IMR-90 (cell line): ENCODE measurements at regions not wholly inside any gene's neighbourhood (a gene's known extent, or its start where the extent isn't known, plus 50 kb on each side); places are given as distances from the start of the nearest gene placed in this dataset.

ENCODE experiments used
- ATAC-seq: fragments of 200-7000 bp; cut with Tn5 transposase; 2 replicates; pipeline ENCODE4 v1.9.1; 2020; ENCODE audit warnings: low read depth, mild to moderate bottlenecking, moderate library complexity
- BruUV-seq: library from RNA; stranded (reverse); fragments of 400-500 nt; replicated peaks from 2 replicates; lab custom pipeline; 2021; lab: Mats Ljungman, UMichigan
- CTCF ChIA-PET: fragments of 300-600 bp; formaldehyde crosslinking; extraction: SDS; loops from one replicate; lab custom pipeline; 2021; ENCODE audit warnings: antibody characterized with exemption; lab: Yijun Ruan, JAX
- POLR2A ChIA-PET: fragments of 300-600 bp; sonication (Branson Sonifier 250); formaldehyde crosslinking; loops from one replicate; lab custom pipeline; 2022; ENCODE audit warnings: antibody characterized with exemption; ENCODE audit not compliant: unreplicated experiment; lab: Charles Lee
- DNase-seq: peaks from one replicate; pipeline ENCODE4 v3.0.0; 2013
- H2AFZ ChIP-seq: replicated peaks from 2 replicates; pipeline ENCODE3; 2013; ENCODE audit warnings: low read length, mild to moderate bottlenecking; ENCODE audit not compliant: poor library complexity
- H2AK5ac ChIP-seq: 2 replicates; pipeline ENCODE4 v1.6.1; 2013; ENCODE audit warnings: low read depth, low read length, inconsistent platforms
- H2AK9ac ChIP-seq: replicated peaks from 2 replicates; pipeline ENCODE3; 2013; ENCODE audit warnings: mild to moderate bottlenecking, low read depth, low read length, moderate library complexity; ENCODE audit not compliant: poor library complexity
- H2BK120ac ChIP-seq: 2 replicates; pipeline ENCODE4 v1.6.1; 2013; ENCODE audit warnings: low read depth, low read length, inconsistent platforms
- H2BK15ac ChIP-seq: 3 replicates; pipeline ENCODE4 v1.6.1; 2013; ENCODE audit warnings: low read depth, low read length, inconsistent platforms
- H2BK20ac ChIP-seq: 2 replicates; pipeline ENCODE4 v1.6.1; 2013; ENCODE audit warnings: low read depth, mild to moderate bottlenecking, inconsistent platforms, low read length, moderate library complexity
- H2BK5ac ChIP-seq: 2 replicates; pipeline ENCODE4 v1.6.1; 2013; ENCODE audit warnings: mild to moderate bottlenecking, low read depth, low read length, inconsistent platforms; ENCODE audit not compliant: poor library complexity, severe bottlenecking
- H3K14ac ChIP-seq: replicated peaks from 2 replicates; pipeline ENCODE4 v1.6.1; 2013; ENCODE audit warnings: low read depth, low read length, inconsistent platforms
- H3K18ac ChIP-seq: 2 replicates; pipeline ENCODE4 v1.6.1; 2013; ENCODE audit warnings: low read depth, low read length, control low read depth
- H3K23ac ChIP-seq: 2 replicates; pipeline ENCODE4 v1.6.1; 2013; ENCODE audit warnings: low read depth, low read length, inconsistent platforms
- H3K27ac ChIP-seq: 2 replicates; pipeline ENCODE4 v1.5.1; 2013; ENCODE audit warnings: mild to moderate bottlenecking, control low read depth, low read length; ENCODE audit not compliant: insufficient read depth
- H3K27me3 ChIP-seq: 2 replicates; pipeline ENCODE4 v1.6.1; 2013; ENCODE audit warnings: low read length; ENCODE audit not compliant: control insufficient read depth, insufficient read depth
- H3K36me3 ChIP-seq: 2 replicates; pipeline ENCODE4 v1.6.1; 2013; ENCODE audit warnings: low read length, mixed read lengths; ENCODE audit not compliant: control insufficient read depth, insufficient read depth
- H3K4ac ChIP-seq: 2 replicates; pipeline ENCODE4 v1.6.1; 2013; ENCODE audit warnings: low read depth, low read length, inconsistent platforms
- H3K4me1 ChIP-seq: 2 replicates; pipeline ENCODE4 v1.6.1; 2013; ENCODE audit warnings: low read length, mixed read lengths; ENCODE audit not compliant: control insufficient read depth, insufficient read depth
- H3K4me2 ChIP-seq: 2 replicates; pipeline ENCODE4 v1.6.1; 2013; ENCODE audit warnings: low read depth, mild to moderate bottlenecking, control low read depth, low read length, moderate library complexity
- H3K4me3 ChIP-seq: 2 replicates; pipeline ENCODE4 v1.5.1; 2013; ENCODE audit warnings: low read depth, mild to moderate bottlenecking, control low read depth, low read length, moderate library complexity; ENCODE audit not compliant: insufficient read depth
- H3K56ac ChIP-seq: 2 replicates; pipeline ENCODE4 v1.6.1; 2013; ENCODE audit warnings: low read length, inconsistent platforms; ENCODE audit not compliant: insufficient read depth; ENCODE audit errors: extremely low read depth
- H3K79me1 ChIP-seq, 2 experiments: 2 replicates each; pipeline ENCODE4 v1.6.1; 2013; ENCODE audit warnings: low read length in 2 of 2, inconsistent platforms in 1 of 2, low read depth in 1 of 2
- H3K9ac ChIP-seq: 2 replicates; pipeline ENCODE4 v1.6.1; 2013; ENCODE audit warnings: low read depth, low read length, control low read depth
- H3K9me1 ChIP-seq: 2 replicates; pipeline ENCODE4 v1.6.1; 2013; ENCODE audit warnings: low read length, inconsistent platforms; ENCODE audit not compliant: insufficient read depth
- H3K9me3 ChIP-seq: 2 replicates; pipeline ENCODE4 v1.6.1; 2013; ENCODE audit warnings: low read length; ENCODE audit not compliant: control insufficient read depth, insufficient read depth
- H4K20me1 ChIP-seq: 2 replicates; pipeline ENCODE4 v1.6.1; 2013; ENCODE audit warnings: low read length, inconsistent platforms; ENCODE audit not compliant: insufficient read depth
- H4K5ac ChIP-seq: 2 replicates; pipeline ENCODE4 v1.6.1; 2013; ENCODE audit warnings: mild to moderate bottlenecking, low read depth, low read length, control low read depth
- H4K8ac ChIP-seq, 2 experiments: 2 replicates each; pipeline ENCODE4 v1.6.1; 2013; ENCODE audit warnings: low read depth in 2 of 2, low read length in 2 of 2, control low read depth in 1 of 2, inconsistent platforms in 1 of 2
- H4K91ac ChIP-seq: 2 replicates; pipeline ENCODE4 v1.6.1; 2013; ENCODE audit warnings: low read depth, low read length, inconsistent platforms; ENCODE audit not compliant: insufficient read depth
- BHLHE40 ChIP-seq: fragments of 150-350 bp; IDR thresholded peaks from 2 replicates; pipeline ENCODE4 v1.6.1; 2016; ENCODE audit warnings: mild to moderate bottlenecking, low read depth, low read length
- CEBPB ChIP-seq: IDR thresholded peaks from 2 replicates; pipeline ENCODE4 v1.6.1; 2012; ENCODE audit warnings: low read depth, low read length, improper control_type of control experiment
- CHD1 ChIP-seq: IDR thresholded peaks from 2 replicates; pipeline ENCODE4 v1.6.1; 2012; ENCODE audit warnings: low read depth, low read length, improper control_type of control experiment
- FOS ChIP-seq: fragments of 150-350 bp; IDR thresholded peaks from 2 replicates; pipeline ENCODE4 v1.6.1; 2016; ENCODE audit warnings: low read depth, low read length
- MAFK ChIP-seq: IDR thresholded peaks from 2 replicates; pipeline ENCODE4 v1.6.1; 2012; ENCODE audit warnings: low read depth, low read length, improper control_type of control experiment
- MAZ ChIP-seq: IDR thresholded peaks from 2 replicates; pipeline ENCODE4 v1.6.1; 2012; ENCODE audit warnings: low read depth, mild to moderate bottlenecking, low read length, improper control_type of control experiment, moderate library complexity, borderline replicate concordance
- MXI1 ChIP-seq: IDR thresholded peaks from 2 replicates; pipeline ENCODE4 v1.6.1; 2012; ENCODE audit warnings: low read depth, mild to moderate bottlenecking, low read length, moderate library complexity, borderline replicate concordance
- NFE2L2 ChIP-seq: fragments of 150-350 bp; IDR thresholded peaks from 2 replicates; pipeline ENCODE4 v1.6.1; 2016; ENCODE audit warnings: low read depth, mild to moderate bottlenecking, low read length
- POLR2A ChIP-seq: IDR thresholded peaks from 2 replicates; pipeline ENCODE4 v1.6.1; 2012; ENCODE audit warnings: mild to moderate bottlenecking, low read depth, low read length
- RAD21 ChIP-seq: IDR thresholded peaks from 2 replicates; pipeline ENCODE4 v1.6.1; 2012; ENCODE audit warnings: low read length, improper control_type of control experiment
- RCOR1 ChIP-seq: IDR thresholded peaks from 2 replicates; pipeline ENCODE4 v1.6.1; 2012; ENCODE audit warnings: mild to moderate bottlenecking, low read length, improper control_type of control experiment; ENCODE audit not compliant: insufficient replicate concordance
- RFX5 ChIP-seq: IDR thresholded peaks from 2 replicates; pipeline ENCODE4 v1.8.0; 2012; ENCODE audit warnings: low read depth, mild to moderate bottlenecking, low read length, moderate library complexity
- SMC3 ChIP-seq: fragments of 150-350 bp; IDR thresholded peaks from 2 replicates; pipeline ENCODE4 v1.6.1; 2016; ENCODE audit warnings: low read depth, mild to moderate bottlenecking, antibody characterized with exemption, low read length, moderate library complexity
- WGBS, 2 experiments: methylation state at CpG; one replicate each; pipeline versions ENCODE4 v1.1.5 to v1.1.7; 2013; ENCODE audit warnings: missing lambda C conversion rate in 2 of 2; ENCODE audit not compliant: insufficient read length in 1 of 2; ENCODE audit errors: extremely low coverage in 2 of 2; 5-methylcytosine and 5-hydroxymethylcytosine counted together
- dilution Hi-C: fragments of 300-500 bp; cut with HindIII; formaldehyde crosslinking; loops from one replicate; pipeline ENCODE4 v1.14.3; 2018; ENCODE audit warnings: low sequenced_read_pairs; ENCODE audit not compliant: unreplicated experiment
- in situ Hi-C: fragments of 300-500 bp; cut with MboI; formaldehyde crosslinking; loops from 3 replicates; pipeline ENCODE4 v1.14.3; 2019; ENCODE audit warnings: low sequenced_read_pairs, inconsistent platforms, mixed read lengths
- intact Hi-C: fragments of 100-400 bp; cut with micrococcal nuclease; formaldehyde crosslinking; loops from 2 replicates; pipeline ENCODE4 v1.10.0; 2022
- TF ChIP-seq, protein P1 (sequence below): conservative IDR thresholded peaks from 2 replicates; pipeline ENCODE4 v1.5.1; 2012; ENCODE audit warnings: mild to moderate bottlenecking, low read depth, low read length, improper control_type of control experiment
- TF ChIP-seq, protein P2 (sequence below): fragments of 150-350 bp; IDR thresholded peaks from 2 replicates; pipeline ENCODE4 v1.6.1; 2017; ENCODE audit warnings: mild to moderate bottlenecking, antibody characterized with exemption, low read length, low read depth
- TF ChIP-seq, protein P3 (sequence below): fragments of 150-350 bp; IDR thresholded peaks from 2 replicates; pipeline ENCODE4 v1.6.1; 2016; ENCODE audit warnings: low read depth, mild to moderate bottlenecking, low read length, moderate library complexity, borderline replicate concordance

DNA sequence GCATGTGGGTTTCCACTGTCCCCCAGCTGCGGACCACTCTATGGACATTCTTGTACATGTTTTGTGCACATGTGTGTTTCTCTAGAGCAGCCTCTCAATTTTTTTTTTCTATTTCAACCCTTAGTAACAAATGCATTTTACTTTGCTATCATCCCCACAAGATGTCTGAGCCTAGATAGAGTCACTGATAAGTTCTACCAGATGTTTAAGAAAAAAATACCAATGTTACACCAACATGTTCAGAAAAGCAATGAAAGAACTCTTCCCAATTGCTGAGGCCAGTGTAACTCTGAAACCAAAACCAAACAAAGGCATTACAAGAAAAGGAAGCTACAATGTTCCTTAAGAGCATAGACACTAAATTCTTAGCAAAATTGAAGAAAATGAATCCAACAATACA lies 218.5 kb downstream of the CXCL12 start:
- dilution Hi-C loops (no loop called here), intact Hi-C loops (no loop called here), in situ Hi-C loops (no loop called here)
- no peak overlapping the region for H2BK20ac ChIP-seq
- no peaks in the 10 kb centered on the region for H3K9me3 ChIP-seq
- H2BK5ac ChIP-seq: no peak overlapping the region
- H2BK120ac ChIP-seq: no peak overlapping the region
- H3K4me2 ChIP-seq: no peak overlapping the region
- no TSS peak for BruUV-seq
- H3K14ac ChIP-seq: no peak overlapping the region
- no peak overlapping the region for H3K4me3 ChIP-seq
- no peak overlapping the region for H2AFZ ChIP-seq
- no peak overlapping the region for H3K23ac ChIP-seq
- H2AK9ac ChIP-seq: no peak overlapping the region
- no peak overlapping the region for H3K27ac ChIP-seq
- H2BK15ac ChIP-seq: no peak overlapping the region
- no peak overlapping the region for H3K4ac ChIP-seq
- ChIA-PET POLR2A (no interaction called here), CTCF (no interaction called here)
- no peak for ATAC-seq
- no peak for DNase-seq
- no peak overlapping the region for H4K8ac ChIP-seq
- no peak overlapping the region for H3K56ac ChIP-seq
- H3K79me1 ChIP-seq: no peaks in the 10 kb centered on the region
- no peaks in the 10 kb centered on the region for H3K36me3 ChIP-seq
- H3K9me1 ChIP-seq: no peaks in the 10 kb centered on the region
- no peak overlapping the region for H4K91ac ChIP-seq
- no peak overlapping the region for H4K5ac ChIP-seq
- no peak overlapping the region for H2AK5ac ChIP-seq
- no peak overlapping the region for H3K9ac ChIP-seq
- no CpG with 5 or more reads among the region's 1 CpG for WGBS, 2 experiments
- no peak overlapping the region for H3K18ac ChIP-seq
- no peaks in the 10 kb centered on the region for H3K4me1 ChIP-seq
- H4K20me1 ChIP-seq: no peaks in the 10 kb centered on the region
- peaks cover 14% of the 10 kb centered on the region for H3K27me3 ChIP-seq
- TF ChIP-seq MAFK (no peak), NFE2L2 (no peak), POLR2A (no peak), FOS (no peak), CEBPB (no peak), MXI1 (no peak), RAD21 (no peak), MAZ (no peak), CHD1 (no peak), RCOR1 (no peak), BHLHE40 (no peak), SMC3 (no peak), RFX5 (no peak)
- TF ChIP-seq, protein P1, sequence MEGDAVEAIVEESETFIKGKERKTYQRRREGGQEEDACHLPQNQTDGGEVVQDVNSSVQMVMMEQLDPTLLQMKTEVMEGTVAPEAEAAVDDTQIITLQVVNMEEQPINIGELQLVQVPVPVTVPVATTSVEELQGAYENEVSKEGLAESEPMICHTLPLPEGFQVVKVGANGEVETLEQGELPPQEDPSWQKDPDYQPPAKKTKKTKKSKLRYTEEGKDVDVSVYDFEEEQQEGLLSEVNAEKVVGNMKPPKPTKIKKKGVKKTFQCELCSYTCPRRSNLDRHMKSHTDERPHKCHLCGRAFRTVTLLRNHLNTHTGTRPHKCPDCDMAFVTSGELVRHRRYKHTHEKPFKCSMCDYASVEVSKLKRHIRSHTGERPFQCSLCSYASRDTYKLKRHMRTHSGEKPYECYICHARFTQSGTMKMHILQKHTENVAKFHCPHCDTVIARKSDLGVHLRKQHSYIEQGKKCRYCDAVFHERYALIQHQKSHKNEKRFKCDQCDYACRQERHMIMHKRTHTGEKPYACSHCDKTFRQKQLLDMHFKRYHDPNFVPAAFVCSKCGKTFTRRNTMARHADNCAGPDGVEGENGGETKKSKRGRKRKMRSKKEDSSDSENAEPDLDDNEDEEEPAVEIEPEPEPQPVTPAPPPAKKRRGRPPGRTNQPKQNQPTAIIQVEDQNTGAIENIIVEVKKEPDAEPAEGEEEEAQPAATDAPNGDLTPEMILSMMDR: no peak
- TF ChIP-seq, protein P2, sequence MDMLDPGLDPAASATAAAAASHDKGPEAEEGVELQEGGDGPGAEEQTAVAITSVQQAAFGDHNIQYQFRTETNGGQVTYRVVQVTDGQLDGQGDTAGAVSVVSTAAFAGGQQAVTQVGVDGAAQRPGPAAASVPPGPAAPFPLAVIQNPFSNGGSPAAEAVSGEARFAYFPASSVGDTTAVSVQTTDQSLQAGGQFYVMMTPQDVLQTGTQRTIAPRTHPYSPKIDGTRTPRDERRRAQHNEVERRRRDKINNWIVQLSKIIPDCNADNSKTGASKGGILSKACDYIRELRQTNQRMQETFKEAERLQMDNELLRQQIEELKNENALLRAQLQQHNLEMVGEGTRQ: no peak
- TF ChIP-seq, protein P3, sequence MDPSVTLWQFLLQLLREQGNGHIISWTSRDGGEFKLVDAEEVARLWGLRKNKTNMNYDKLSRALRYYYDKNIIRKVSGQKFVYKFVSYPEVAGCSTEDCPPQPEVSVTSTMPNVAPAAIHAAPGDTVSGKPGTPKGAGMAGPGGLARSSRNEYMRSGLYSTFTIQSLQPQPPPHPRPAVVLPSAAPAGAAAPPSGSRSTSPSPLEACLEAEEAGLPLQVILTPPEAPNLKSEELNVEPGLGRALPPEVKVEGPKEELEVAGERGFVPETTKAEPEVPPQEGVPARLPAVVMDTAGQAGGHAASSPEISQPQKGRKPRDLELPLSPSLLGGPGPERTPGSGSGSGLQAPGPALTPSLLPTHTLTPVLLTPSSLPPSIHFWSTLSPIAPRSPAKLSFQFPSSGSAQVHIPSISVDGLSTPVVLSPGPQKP: no peak
